SK-N-MC (cell line): ENCODE measurements at regions not wholly inside any gene's neighbourhood (a gene's known extent, or its start where the extent isn't known, plus 50 kb on each side); places are given as distances from the start of the nearest gene placed in this dataset.

Experiments used
- DNase-seq: peaks from one replicate; pipeline ENCODE4 v3.0.0-alpha.2; 2011; ENCODE audit warnings: low read depth, low spot score
- H3K27ac ChIP-seq: fragments of 200-600 bp; sonication (generic); 2 replicates; pipeline ENCODE4 v1.5.1; 2016; ENCODE audit warnings: mixed run types
- H3K36me3 ChIP-seq: fragments of 200-600 bp; sonication (generic); 2 replicates; pipeline ENCODE4 v1.6.1; 2017; ENCODE audit warnings: antibody characterized with exemption, low read length, mixed read lengths; ENCODE audit not compliant: insufficient read depth
- H3K4me3 ChIP-seq: fragments of 200-600 bp; sonication (generic); 2 replicates; pipeline ENCODE4 v1.5.1; 2016
- H3K9ac ChIP-seq: fragments of 200-600 bp; sonication (generic); 2 replicates; pipeline ENCODE4 v1.8.0; 2017; ENCODE audit warnings: mixed run types, mixed read lengths; ENCODE audit not compliant: insufficient read length
- H3K9me3 ChIP-seq: fragments of 200-600 bp; sonication (generic); 2 replicates; pipeline ENCODE4 v1.6.1; 2017; ENCODE audit warnings: low read depth, mild to moderate bottlenecking, antibody characterized with exemption, low read length, moderate library complexity, mixed read lengths
- EZH2 ChIP-seq: fragments of 200-600 bp; sonication (generic); IDR thresholded peaks from one replicate; pipeline ENCODE4 v1.6.1; 2017; ENCODE audit warnings: antibody characterized with exemption
- FOXP2 ChIP-seq: optimal IDR thresholded peaks from 2 replicates; pipeline ENCODE3; 2011; ENCODE audit warnings: mild to moderate bottlenecking, moderate library complexity; ENCODE audit not compliant: insufficient read depth; ENCODE audit errors: extremely low read length, control extremely low read depth
- POLR2AphosphoS5 ChIP-seq: IDR thresholded peaks from 2 replicates; pipeline ENCODE4 v1.6.1; 2012; ENCODE audit warnings: mild to moderate bottlenecking, low read depth, low read length, borderline replicate concordance

DNA sequence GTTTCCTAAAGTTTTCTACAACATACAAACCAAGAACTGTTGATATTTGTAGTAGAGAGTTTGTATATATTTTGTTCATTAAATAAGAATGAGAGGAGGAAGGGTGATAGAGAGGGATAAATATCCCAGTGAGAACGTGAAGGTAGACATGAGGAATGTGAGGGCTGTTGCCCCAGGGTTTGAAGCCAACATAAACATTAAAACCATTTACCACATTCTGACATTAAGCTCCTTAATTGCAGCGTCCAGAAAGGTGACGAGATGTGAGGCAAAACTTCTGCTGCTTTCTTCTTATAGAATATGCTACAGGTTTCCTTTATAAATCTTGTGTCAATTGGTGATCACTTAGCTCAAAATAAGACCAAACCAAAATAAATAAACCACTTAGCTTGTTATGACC is 267.8 kb upstream of the CNTN4 start:
- TF ChIP-seq POLR2AphosphoS5 (no peak), EZH2 (no peak)
- DNase-seq = no peak
- Histone ChIP-seq H3K9ac (no peak overlapping the region), H3K4me3 (no peak overlapping the region), H3K36me3 (no peaks in the 10 kb centered on the region), H3K27ac (no peak overlapping the region), H3K9me3 (no peaks in the 10 kb centered on the region)

DNA sequence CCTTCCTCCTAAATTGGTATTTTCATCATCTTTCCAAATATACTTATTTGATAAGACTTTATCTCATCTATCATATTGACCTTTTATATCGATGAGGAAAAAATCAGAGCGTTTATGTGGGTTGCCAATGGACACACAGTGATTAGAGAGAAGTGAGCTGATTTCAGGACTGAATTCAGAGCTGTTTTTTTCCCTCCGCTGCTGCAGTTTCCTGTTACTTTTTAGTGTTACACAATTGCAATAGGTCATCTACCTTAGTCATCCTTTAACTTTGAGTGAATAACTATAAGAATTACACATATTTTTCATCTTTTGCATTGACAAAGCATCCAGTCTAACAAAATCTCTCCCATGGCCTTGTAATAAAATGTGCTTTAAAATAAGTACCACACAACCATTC is 266.3 kb upstream of the CNTN4 start:
- Histone ChIP-seq H3K9me3 (no peaks in the 10 kb centered on the region), H3K4me3 (no peak overlapping the region), H3K9ac (no peak overlapping the region), H3K27ac (no peak overlapping the region), H3K36me3 (no peaks in the 10 kb centered on the region)
- DNase-seq = no peak
- no peak for TF ChIP-seq POLR2AphosphoS5
- no peak for TF ChIP-seq EZH2

DNA sequence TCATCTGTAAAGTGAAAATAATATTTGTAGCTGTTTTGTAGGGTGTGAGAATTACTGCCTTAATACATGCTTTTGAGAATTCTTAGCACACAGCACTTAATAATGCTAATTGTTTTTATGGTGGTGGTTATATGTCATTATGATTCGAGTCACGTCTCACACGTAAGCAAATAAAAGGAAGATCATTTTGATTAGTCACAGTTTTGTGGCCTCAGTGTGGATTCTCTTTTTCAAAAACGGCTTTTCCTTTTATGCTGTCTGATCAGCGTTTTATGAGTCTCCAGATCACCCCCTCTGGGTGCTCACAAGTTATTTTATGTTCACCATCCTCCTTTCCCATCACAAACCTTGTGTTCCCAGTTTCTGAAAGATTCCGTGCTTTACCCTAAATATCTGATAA is 255.6 kb upstream of the CNTN4 start:
- Histone ChIP-seq H3K4me3 (0 out of 2 replicates have a peak overlapping the region, but pooled peaks have one; percentile 28), H3K36me3 (no peaks in the 10 kb centered on the region), H3K27ac (no peak overlapping the region), H3K9me3 (no peaks in the 10 kb centered on the region), H3K9ac (no peak overlapping the region)
- peak; percentile 28; the same call in 1 of the 2 replicates for TF ChIP-seq POLR2AphosphoS5
- TF ChIP-seq EZH2 = no peak
- no peak for TF ChIP-seq FOXP2
- peak; percentile 37 for DNase-seq

DNA sequence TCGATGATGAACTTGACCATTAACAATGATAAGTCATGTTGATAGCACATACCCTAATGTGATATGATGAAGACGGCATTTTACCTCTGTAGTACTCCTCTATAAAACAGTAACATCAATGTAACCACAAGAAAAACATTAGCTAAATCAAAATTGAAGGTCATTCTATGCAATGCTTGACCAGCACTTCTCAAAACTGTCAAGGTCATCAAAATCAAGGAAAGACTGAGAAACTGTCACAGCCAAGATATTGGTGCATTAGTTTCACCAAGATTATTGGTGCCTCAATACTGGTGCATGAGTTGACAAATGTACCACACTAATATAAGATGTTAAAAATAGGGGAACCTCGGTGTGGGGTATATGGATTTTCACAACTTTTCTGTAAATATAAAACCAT is 251.1 kb upstream of the CNTN4 start:
- no peak overlapping the region for H3K27ac ChIP-seq
- no peak overlapping the region for H3K4me3 ChIP-seq
- H3K36me3 ChIP-seq = no peaks in the 10 kb centered on the region
- H3K9ac ChIP-seq = no peak overlapping the region
- H3K9me3 ChIP-seq = no peaks in the 10 kb centered on the region
- DNase-seq = no peak
- TF ChIP-seq POLR2AphosphoS5 = no peak
- TF ChIP-seq FOXP2 = no peak
- TF ChIP-seq EZH2 = no peak

DNA sequence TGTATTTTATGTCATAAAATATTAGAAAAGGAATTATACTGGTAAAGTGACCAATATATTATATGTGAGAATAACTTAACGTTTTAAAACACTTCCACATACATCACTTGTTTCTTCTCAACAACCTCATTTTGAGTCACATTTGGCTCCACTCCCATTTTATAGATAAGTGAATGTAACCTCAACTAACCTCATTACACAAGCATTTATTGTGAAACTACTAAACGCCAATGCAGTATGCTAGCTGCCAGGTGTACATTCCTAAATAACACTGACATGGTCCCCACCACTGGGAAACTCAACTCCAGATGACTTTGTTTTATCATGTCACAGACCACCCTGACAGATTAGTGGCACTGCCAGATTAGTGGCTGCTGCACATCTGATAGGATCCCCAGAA is 249.7 kb upstream of the CNTN4 start:
- TF ChIP-seq EZH2 = no peak
- TF ChIP-seq FOXP2 = no peak
- no peak for TF ChIP-seq POLR2AphosphoS5
- no peak for DNase-seq
- H3K9me3 ChIP-seq = no peaks in the 10 kb centered on the region
- H3K27ac ChIP-seq = no peak overlapping the region
- no peaks in the 10 kb centered on the region for H3K36me3 ChIP-seq
- no peak overlapping the region for H3K9ac ChIP-seq
- no peak overlapping the region for H3K4me3 ChIP-seq

DNA sequence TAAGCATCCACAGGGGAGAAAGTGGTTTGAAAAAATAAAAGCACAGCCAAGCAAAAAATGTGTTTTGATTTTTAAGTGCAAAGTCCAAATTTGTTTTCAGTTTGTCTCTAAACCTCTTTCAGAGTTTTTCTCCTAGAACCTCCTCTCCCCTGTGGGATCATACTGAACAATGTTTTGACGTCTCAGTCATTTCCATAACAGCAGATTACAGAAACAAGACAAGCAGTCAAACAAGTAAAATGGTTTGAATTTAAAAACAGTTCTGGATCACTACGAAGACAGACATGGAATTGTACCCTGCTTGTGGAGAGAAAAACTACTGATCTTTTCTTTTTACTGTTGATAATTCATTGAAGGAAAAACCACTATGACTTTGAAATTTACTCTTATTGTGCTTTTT is 245.7 kb upstream of the CNTN4 start:
- Histone ChIP-seq H3K36me3 (no peaks in the 10 kb centered on the region), H3K4me3 (no peak overlapping the region), H3K9ac (no peak overlapping the region), H3K9me3 (no peaks in the 10 kb centered on the region), H3K27ac (no peak overlapping the region)
- no peak for DNase-seq
- no peak for TF ChIP-seq EZH2
- TF ChIP-seq FOXP2 = no peak
- no peak for TF ChIP-seq POLR2AphosphoS5

DNA sequence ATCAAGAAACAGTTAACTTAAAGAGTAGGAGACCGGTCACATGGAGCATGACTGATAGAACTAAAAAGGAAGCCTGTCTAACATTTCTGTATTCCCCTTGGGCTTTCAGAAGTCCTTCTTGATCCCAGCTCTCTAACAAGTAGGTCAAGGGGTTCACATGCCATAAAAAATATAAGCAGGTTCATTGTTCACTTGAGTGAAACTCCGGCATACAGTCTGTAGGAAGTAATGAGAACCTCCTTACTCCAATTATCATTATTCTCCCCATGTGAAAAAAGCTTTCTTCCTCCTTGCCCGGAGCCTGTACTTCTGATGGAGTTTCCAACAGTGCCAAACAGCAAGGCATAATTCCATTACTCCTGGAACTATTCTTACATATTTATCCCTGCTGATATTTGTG is 242.8 kb upstream of the CNTN4 start:
- TF ChIP-seq EZH2 (no peak), POLR2AphosphoS5 (no peak), FOXP2 (no peak)
- H3K36me3 ChIP-seq = no peaks in the 10 kb centered on the region
- DNase-seq = no peak
- no peak overlapping the region for H3K9ac ChIP-seq
- no peaks in the 10 kb centered on the region for H3K9me3 ChIP-seq
- no peak overlapping the region for H3K4me3 ChIP-seq
- H3K27ac ChIP-seq = no peak overlapping the region

DNA sequence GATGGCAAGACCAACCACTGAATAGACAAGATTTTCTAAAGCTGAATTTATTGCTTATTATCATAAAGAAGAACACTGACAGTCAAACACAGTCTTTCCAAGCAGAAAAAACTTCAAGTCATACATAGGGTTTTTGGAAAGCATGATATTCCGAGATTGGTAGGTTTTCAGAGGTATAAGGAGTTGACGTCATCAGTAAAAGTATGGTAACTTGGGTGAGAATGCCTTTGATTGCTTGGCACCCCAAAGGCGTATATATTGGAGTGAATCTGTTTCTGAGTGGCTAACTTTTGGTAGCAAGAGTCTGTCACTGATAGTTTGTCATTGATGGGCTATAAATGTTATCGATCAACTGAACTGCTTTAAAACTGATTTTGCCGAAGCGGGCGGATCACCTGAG is 227.9 kb upstream of the CNTN4 start:
- H3K9ac ChIP-seq = no peak overlapping the region
- TF ChIP-seq FOXP2 (no peak), EZH2 (no peak), POLR2AphosphoS5 (no peak)
- no peak for DNase-seq
- no peak overlapping the region for H3K27ac ChIP-seq
- no peaks in the 10 kb centered on the region for H3K9me3 ChIP-seq
- no peaks in the 10 kb centered on the region for H3K36me3 ChIP-seq
- H3K4me3 ChIP-seq = no peak overlapping the region

DNA sequence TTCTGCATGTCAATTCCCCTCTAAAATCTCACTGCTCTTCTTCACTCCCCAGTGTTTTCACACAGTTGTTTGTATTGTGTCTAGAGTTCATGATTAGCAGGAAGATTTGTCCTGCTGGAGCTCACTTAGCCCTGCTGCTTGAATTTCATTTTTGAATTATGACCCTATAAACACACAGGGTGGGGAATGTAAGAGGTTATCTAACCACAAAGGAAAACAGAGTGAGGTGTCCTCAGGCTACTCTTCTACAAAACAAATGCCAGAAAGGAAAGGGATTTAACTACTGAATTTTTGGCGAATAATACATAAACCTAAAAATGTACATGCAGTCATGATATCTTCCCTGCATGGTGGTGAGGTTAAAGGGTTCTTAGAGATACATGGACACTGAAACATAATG is 215.1 kb upstream of the CNTN4 start:
- Histone ChIP-seq H3K36me3 (no peaks in the 10 kb centered on the region), H3K9ac (no peak overlapping the region), H3K27ac (no peak overlapping the region), H3K9me3 (no peaks in the 10 kb centered on the region), H3K4me3 (no peak overlapping the region)
- no peak for DNase-seq
- TF ChIP-seq FOXP2 = no peak
- no peak for TF ChIP-seq POLR2AphosphoS5
- no peak for TF ChIP-seq EZH2

DNA sequence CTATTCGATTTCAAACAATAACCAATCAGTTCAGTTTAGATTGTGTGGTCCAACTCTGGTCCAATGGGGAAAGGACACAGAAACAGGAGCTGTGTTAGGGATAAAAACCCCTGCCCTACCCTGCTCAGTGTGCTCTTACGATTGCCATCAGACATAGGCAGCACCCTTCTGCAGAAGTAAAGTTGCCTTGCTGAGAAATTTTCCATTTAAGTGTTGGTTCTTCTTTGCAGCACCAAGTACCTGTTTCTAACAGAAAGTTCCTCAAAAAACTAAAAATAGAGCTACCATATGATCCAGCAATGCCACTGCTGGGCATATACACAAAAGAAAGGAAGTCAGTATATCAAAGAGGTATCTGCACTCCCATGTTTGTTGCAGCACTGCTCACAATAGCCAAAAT is 206.2 kb upstream of the CNTN4 start:
- Histone ChIP-seq H3K4me3 (no peak overlapping the region), H3K27ac (no peak overlapping the region), H3K36me3 (no peaks in the 10 kb centered on the region), H3K9me3 (no peaks in the 10 kb centered on the region), H3K9ac (no peak overlapping the region)
- TF ChIP-seq POLR2AphosphoS5 = no peak
- no peak for TF ChIP-seq EZH2
- TF ChIP-seq FOXP2 = no peak
- no peak for DNase-seq
